ENCODE measurements at regions not wholly inside any gene's neighbourhood (a gene's known extent, or its start where the extent isn't known, plus 50 kb on each side); places are given as distances from the start of the nearest gene placed in this dataset.

DNA sequence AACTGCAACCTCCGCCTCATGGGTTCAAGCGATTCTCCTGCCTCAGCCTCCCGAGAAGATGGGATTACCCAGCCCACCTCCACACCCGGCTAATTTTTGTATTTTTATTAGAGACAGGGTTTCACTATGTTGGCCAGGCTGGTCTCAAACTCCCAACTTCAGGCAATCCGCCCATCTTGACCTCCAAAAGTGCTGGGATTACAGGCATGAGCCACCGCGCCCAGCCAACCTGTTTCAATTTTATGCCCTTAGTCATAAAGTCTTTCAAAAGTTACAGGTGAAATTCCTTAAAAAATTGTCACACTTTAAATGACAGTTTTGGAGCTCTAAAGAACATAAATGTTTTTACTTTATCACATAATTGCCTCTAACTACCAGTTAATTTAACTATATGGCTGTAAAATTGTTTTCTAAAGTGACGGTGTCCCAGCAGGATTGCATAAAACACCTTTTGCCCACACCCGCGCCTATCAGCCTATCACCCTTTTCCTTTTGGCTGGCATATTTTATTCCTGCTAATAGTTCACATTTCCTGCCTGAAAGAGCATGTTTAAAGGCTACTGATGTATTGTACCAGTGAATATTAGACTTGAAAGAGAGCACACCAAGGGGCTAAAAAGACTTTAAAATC lies 164.2 kb upstream of the SEMA6D start (continued):
- TF ChIP-seq REST (IDR thresholded peaks at IDR 0.05; ENCODE audit: low read depth): no peak
- TF ChIP-seq POLR2A (IDR thresholded peaks at IDR 0.05; ENCODE audit: borderline replicate concordance, extremely low read depth, insufficient read depth, insufficient read length): no peak
- no peak for TF ChIP-seq YY1 (IDR thresholded peaks at IDR 0.05; ENCODE audit: extremely low read depth, insufficient replicate concordance, low read depth, low read length)

DNA sequence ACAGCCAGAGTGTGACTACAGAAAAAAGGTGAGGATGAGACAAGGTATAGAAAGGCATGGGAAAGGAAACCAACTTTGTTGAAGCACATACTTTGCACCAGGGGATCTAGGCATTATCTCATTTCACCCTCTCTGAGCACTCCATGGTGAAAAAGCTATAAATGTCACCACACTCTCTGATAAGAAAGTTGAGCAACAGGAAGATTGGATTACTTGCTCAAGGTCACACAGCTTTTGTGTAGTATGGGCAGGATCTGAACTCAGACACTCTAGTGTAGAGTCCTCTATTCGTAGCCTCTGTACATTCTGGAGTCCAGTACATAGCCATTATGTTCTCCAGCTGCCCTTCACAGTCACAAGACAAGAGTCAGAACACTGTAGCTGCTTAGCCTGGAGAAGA lies 163.4 kb upstream of the SEMA6D start:
- no TSS peak for BruUV-seq (replicated peaks)
- TF ChIP-seq, protein P1, sequence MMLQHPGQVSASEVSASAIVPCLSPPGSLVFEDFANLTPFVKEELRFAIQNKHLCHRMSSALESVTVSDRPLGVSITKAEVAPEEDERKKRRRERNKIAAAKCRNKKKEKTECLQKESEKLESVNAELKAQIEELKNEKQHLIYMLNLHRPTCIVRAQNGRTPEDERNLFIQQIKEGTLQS (IDR thresholded peaks at IDR 0.05): no peak
- TF ChIP-seq, protein P2, sequence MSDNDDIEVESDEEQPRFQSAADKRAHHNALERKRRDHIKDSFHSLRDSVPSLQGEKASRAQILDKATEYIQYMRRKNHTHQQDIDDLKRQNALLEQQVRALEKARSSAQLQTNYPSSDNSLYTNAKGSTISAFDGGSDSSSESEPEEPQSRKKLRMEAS (IDR thresholded peaks at IDR 0.05): no peak
- TF ChIP-seq FOSL1 (IDR thresholded peaks at IDR 0.05; ENCODE audit: low read depth): no peak
- TF ChIP-seq ZFX (IDR thresholded peaks at IDR 0.05): no peak
- no peak for TF ChIP-seq RAD21 (IDR thresholded peaks at IDR 0.05; ENCODE audit: low read depth)
- no peak for TF ChIP-seq TCF7L2 (IDR thresholded peaks at IDR 0.05; ENCODE audit: borderline replicate concordance, extremely low read depth, insufficient read depth, insufficient read length)
- no peak for TF ChIP-seq POLR2A (IDR thresholded peaks at IDR 0.05; ENCODE audit: borderline replicate concordance, extremely low read depth, insufficient read depth, insufficient read length)
- TF ChIP-seq, protein P3, sequence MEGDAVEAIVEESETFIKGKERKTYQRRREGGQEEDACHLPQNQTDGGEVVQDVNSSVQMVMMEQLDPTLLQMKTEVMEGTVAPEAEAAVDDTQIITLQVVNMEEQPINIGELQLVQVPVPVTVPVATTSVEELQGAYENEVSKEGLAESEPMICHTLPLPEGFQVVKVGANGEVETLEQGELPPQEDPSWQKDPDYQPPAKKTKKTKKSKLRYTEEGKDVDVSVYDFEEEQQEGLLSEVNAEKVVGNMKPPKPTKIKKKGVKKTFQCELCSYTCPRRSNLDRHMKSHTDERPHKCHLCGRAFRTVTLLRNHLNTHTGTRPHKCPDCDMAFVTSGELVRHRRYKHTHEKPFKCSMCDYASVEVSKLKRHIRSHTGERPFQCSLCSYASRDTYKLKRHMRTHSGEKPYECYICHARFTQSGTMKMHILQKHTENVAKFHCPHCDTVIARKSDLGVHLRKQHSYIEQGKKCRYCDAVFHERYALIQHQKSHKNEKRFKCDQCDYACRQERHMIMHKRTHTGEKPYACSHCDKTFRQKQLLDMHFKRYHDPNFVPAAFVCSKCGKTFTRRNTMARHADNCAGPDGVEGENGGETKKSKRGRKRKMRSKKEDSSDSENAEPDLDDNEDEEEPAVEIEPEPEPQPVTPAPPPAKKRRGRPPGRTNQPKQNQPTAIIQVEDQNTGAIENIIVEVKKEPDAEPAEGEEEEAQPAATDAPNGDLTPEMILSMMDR (IDR thresholded peaks at IDR 0.05 in 2 of 3, conservative IDR thresholded peaks at IDR 0.05 in 1 of 3; ENCODE audit: borderline replicate concordance in 1 of 3, insufficient read depth in 1 of 3, low read depth in 2 of 3, low read length in 2 of 3): no peak
- no peak for TF ChIP-seq YY1 (IDR thresholded peaks at IDR 0.05; ENCODE audit: extremely low read depth, insufficient replicate concordance, low read depth, low read length)
- TF ChIP-seq JUND (IDR thresholded peaks at IDR 0.05): no peak
- TF ChIP-seq ZNF274 (IDR thresholded peaks at IDR 0.05; ENCODE audit: low read depth, low read length): no peak
- TF ChIP-seq CBX3 (IDR thresholded peaks at IDR 0.05; ENCODE audit: low read depth): no peak
- POLR2A ChIA-PET: no interaction called here
- DNase-seq (ENCODE audit: low read depth, low spot score) (no peak), ATAC-seq (no peak)
- Histone ChIP-seq H3K36me3 (ENCODE audit: control insufficient read depth in 1 of 2, insufficient read depth in 2 of 2, low read length in 2 of 2) (no peaks in the 10 kb centered on the region), H3K79me2 (ENCODE audit: insufficient read depth, low read length) (no peaks in the 10 kb centered on the region), H3K9me2 (ENCODE audit: insufficient read depth) (no peaks in the 10 kb centered on the region), H3K27ac (ENCODE audit: low read depth, low read length) (no peak overlapping the region), H3K27me3 (ENCODE audit: insufficient read depth, low read length) (no peaks in the 10 kb centered on the region), H3K4me1 (ENCODE audit: control insufficient read depth in 1 of 2, insufficient read depth in 2 of 2, low read length in 2 of 2) (no peaks in the 10 kb centered on the region; a peak in 1 of 4 replicates), H4K20me1 (ENCODE audit: insufficient read depth) (no peaks in the 10 kb centered on the region), H3K4me2 (ENCODE audit: low read length) (no peak overlapping the region), H3K9me3 (ENCODE audit: control insufficient read depth in 1 of 2, insufficient read depth in 1 of 2, low read depth in 1 of 2, low read length in 2 of 2) (peaks cover 19 to 60% of the 10 kb centered on the region in 2 experiments; a peak in 2 of 4 replicates), H3K9ac (ENCODE audit: low read length) (no peak overlapping the region), H2AFZ (ENCODE audit: low read depth, low read length, poor library complexity, severe bottlenecking) (no peak overlapping the region), H3K4me3 (replicated peaks in 1 of 2; ENCODE audit: low read depth in 1 of 2, low read length in 2 of 2) (no peak overlapping the region)
- RAD21 ChIA-PET (ENCODE audit: low non-redundant PET in 1 of 2, low total read pairs in 2 of 2, uncharacterized antibody in 2 of 2, unreplicated experiment in 2 of 2): no interaction called here
- intact Hi-C loops (cut with micrococcal nuclease): no loop called here
- CTCF ChIA-PET: no interaction called here

All from HCT116 (cell line).